ENCODE measurements at regions not wholly inside any gene's neighbourhood (a gene's known extent, or its start where the extent isn't known, plus 50 kb on each side); places are given as distances from the start of the nearest gene placed in this dataset.
A peak's percentile ranks its signal among the peaks of the same experiment; 100 is the strongest.

DNA sequence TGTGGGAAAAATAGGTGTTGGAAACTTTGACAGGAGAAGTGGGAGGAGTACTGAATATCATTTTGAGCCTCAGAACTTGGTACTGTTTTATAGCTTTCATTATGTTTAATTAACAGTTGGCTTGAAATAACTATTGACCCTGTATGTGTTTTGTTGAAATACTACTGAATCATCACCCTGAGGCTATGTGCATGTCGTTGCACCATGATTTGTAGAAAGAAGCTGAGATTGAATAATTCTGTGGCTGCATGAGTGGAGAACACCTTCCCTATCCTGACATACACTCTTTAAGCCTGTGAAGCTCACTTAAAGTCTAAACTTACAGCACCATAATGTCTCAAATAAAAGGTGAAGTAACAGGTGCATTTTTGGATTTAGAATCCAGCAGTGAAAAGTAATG is 656.5 kb downstream of the CDY2B start:
- H3K4me3 ChIP-seq (ENCODE audit: low read length) = no peak overlapping the region
- TF ChIP-seq, protein P1, sequence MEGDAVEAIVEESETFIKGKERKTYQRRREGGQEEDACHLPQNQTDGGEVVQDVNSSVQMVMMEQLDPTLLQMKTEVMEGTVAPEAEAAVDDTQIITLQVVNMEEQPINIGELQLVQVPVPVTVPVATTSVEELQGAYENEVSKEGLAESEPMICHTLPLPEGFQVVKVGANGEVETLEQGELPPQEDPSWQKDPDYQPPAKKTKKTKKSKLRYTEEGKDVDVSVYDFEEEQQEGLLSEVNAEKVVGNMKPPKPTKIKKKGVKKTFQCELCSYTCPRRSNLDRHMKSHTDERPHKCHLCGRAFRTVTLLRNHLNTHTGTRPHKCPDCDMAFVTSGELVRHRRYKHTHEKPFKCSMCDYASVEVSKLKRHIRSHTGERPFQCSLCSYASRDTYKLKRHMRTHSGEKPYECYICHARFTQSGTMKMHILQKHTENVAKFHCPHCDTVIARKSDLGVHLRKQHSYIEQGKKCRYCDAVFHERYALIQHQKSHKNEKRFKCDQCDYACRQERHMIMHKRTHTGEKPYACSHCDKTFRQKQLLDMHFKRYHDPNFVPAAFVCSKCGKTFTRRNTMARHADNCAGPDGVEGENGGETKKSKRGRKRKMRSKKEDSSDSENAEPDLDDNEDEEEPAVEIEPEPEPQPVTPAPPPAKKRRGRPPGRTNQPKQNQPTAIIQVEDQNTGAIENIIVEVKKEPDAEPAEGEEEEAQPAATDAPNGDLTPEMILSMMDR (IDR thresholded peaks at IDR 0.05; ENCODE audit: insufficient read depth, low read depth, low read length, missing control alignments) = no peak
- peak; percentile 45 for DNase-seq (ENCODE audit: low read depth)

DNA sequence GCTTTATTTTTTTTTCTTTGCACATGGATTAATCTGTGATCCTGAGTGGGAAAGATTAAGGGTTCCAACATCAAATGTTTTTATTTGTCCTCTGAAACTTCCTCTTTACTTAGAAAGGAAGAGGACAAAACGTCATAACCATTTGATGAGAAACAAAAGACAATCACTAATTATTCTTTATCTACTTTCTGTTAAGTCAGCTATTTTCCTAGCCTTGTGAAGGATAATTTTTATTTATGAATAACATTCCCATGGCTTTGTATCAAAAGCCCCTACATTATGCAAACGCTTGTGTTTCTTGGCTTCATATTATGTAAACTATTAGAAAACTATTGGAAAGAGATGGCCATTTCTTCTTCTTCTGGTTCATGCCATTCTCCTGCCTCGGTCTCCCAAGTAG is 677.6 kb downstream of the CDY2B start:
- no peak for DNase-seq (ENCODE audit: low read depth)
- H3K4me3 ChIP-seq (ENCODE audit: low read length) = no peak overlapping the region
- TF ChIP-seq, protein P1 (IDR thresholded peaks at IDR 0.05; ENCODE audit: insufficient read depth, low read depth, low read length, missing control alignments) = no peak

DNA sequence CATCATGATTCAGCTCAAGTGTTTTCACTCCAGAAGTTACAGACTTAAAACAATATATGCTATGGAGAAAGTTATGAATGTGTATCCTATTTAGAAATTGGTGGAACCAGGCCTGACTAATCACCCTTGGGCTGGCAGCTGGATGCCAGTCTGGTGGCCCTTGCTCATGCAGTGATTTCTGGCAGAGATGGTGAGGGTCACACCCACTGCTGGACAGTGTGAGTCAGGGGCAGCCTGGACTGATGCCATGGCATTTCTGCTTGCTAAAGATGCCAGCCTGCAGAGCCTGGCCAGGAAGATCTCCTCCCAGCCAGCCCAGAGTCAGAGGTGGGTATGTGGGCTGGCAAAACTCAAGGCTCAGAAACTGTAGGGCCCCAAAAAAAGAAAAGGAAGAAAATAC is 695.7 kb downstream of the CDY2B start:
- TF ChIP-seq, protein P1 (IDR thresholded peaks at IDR 0.05; ENCODE audit: insufficient read depth, low read depth, low read length, missing control alignments) = no peak

DNA sequence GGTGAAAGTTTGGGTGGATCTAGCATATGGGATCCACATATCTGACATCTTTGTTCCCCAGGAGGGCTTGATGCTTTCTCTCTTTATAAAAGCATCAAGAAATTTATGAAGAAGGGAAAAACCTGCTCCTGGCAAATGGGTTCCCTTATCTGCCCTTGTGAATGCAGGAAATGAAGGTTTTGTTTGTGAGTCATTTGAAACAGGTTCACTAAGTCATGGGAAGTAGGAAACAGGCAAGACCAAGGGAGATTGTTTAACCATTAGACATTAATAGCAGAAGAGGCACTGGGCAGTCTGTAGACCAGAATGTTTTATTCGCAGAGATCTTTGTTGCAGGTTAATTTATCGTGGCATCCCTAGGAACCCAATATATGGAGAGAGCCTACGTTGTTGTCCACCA is 713.1 kb downstream of the CDY2B start:
- TF ChIP-seq, protein P1 (IDR thresholded peaks at IDR 0.05; ENCODE audit: insufficient read depth, low read depth, low read length, missing control alignments) = no peak
- peak; percentile 8 for DNase-seq (ENCODE audit: low read depth)
- no peak overlapping the region for H3K4me3 ChIP-seq (ENCODE audit: low read length)

More for the DNA sequence above, 695.7 kb downstream of the CDY2B start:
- H3K4me3 ChIP-seq (ENCODE audit: low read length) = no peak overlapping the region
- DNase-seq (ENCODE audit: low read depth) = peak; percentile 8

DNA sequence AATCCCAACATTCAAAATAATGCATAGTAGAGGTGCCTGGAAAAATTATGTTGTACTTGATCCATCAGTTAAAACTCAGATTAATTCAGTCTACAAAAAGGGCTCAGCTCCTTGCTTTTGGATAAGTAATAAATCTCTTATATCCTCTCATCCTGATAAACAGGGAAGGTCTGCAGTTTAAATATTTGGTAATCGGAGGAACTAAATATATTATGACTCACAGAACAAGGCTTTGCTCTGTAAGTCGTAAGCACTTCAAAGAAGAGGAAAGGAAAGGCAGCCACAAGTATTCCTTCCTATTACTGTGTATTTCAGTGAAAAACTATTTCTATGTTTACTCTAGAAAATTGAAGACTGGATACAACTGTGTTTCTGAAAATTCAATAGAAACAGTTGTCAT is 757.9 kb downstream of the CDY2B start:
- DNase-seq (ENCODE audit: low read depth) = no peak
- TF ChIP-seq, protein P1 (IDR thresholded peaks at IDR 0.05; ENCODE audit: insufficient read depth, low read depth, low read length, missing control alignments) = no peak

DNA sequence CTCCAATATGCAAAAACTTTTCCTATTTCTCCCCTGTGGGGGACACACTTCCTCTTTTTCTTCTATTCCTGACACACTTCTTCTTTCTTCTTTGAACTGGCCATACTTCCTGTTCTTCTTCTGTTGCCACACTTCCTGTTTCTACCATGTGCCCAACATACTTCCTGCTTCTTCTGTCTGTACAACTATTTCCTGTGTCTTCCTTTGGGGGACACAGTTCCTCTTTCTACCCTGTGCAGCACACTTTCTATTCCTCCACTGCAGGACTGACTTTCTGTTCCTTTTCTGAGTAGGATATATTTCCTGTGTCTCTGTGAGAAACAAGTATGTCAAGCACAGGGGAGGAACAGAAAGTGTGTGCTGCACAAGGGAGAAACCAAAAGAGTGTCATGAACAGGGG is 794.7 kb downstream of the CDY2B start:
- TF ChIP-seq, protein P1 (IDR thresholded peaks at IDR 0.05; ENCODE audit: insufficient read depth, low read depth, low read length, missing control alignments) = no peak

More for the DNA sequence above, 757.9 kb downstream of the CDY2B start:
- no peak overlapping the region for H3K4me3 ChIP-seq (ENCODE audit: low read length)

DNA sequence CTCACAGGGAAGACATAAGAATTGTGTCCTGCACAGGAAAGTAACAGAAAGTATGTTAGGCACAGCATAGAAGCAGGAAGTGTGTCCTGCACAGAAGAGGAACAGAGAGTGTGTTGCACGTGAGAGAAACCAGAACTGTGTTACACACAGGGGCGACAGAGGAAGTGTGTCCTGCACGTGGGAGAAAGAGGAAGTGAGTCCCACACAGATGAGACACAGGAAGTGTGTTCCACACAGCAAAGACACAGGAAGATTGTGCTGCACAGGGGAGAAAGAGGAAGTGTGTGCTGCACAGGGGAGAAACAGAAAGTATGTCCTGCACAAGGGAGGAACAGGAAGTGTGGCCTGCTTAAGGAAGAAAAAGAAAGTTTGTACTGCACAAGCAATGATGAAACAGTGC is 800.1 kb downstream of the CDY2B start:
- DNase-seq (ENCODE audit: low read depth) = no peak
- H3K4me3 ChIP-seq (ENCODE audit: low read length) = no peak overlapping the region
- TF ChIP-seq, protein P1 (IDR thresholded peaks at IDR 0.05; ENCODE audit: insufficient read depth, low read depth, low read length, missing control alignments) = no peak

More for the DNA sequence above, 794.7 kb downstream of the CDY2B start:
- H3K4me3 ChIP-seq (ENCODE audit: low read length) = no peak overlapping the region
- DNase-seq (ENCODE audit: low read depth) = no peak

Measured in epithelial cell of esophagus (primary cell).